Endometrium (tissue), 2 donors: ENCODE measurements at regions not wholly inside any gene's neighbourhood (a gene's known extent, or its start where the extent isn't known, plus 50 kb on each side); places are given as distances from the start of the nearest gene placed in this dataset.

Experiments used
- FAIRE-seq: peaks from 2 replicates; lab custom pipeline; 2012; peaks lifted over from hg19 to GRCh38; lab: Jason Lieb, UNC
- donor health status: control.
- donor health status: control.

DNA sequence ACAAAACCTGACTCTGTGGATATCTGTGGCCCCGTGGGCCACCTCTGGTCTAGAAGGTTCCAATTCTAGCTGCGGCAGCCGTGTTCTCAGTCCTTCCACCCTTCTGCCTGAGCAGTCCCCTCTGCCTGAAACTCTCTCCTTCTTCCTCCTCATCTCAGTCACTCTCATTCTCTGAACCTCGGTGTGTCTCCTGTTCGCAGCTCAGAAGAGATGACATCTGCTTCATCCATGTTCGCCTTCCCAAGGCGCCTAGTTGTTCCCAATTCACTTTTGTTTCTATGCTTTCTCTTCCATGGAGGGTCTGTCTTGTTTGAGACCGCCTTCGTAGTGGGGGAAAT, 95.5 kb downstream of the CEBPB start:
- FAIRE-seq, result no peak

GRCh38 chr20:50286609-50287008, 96.0 kb downstream of the CEBPB start:
- no peak for FAIRE-seq

- FAIRE-seq, result no peak
Measured at GRCh38 chr20:50287512-50287911, 96.9 kb downstream of the CEBPB start.

DNA sequence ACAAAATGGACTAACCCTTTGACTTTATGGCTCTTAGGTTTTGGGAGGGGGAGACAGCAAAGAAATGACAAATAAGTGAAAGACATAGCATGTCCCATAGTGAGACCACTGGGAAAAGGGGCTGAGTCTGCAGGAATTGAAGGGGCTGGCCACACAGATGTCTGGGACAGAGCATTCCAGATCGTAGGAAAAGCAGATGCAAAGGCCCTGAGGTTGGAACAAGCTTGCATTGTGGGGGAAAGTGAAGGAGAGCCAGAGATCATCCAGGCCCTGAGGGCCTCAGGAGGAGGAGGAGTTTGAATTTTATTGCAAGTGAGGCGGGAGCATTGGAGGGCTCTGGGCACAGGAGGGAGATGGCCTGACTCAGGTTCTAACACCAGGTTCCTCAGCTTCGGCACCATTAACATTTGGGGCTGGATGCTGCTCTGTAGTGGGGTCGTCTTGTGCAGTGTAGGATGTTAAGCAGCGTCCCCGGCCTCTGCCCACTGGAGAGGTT, 97.5 kb downstream of the CEBPB start:
- FAIRE-seq, result no peak

GRCh38 chr20:50289581-50289980, 99.0 kb downstream of the CEBPB start:
- FAIRE-seq, result no peak

GRCh38 chr20:50290112-50290511, 99.5 kb downstream of the CEBPB start:
- FAIRE-seq, result no peak

- FAIRE-seq, result no peak
Measured at GRCh38 chr20:50290808-50291207, 100.2 kb downstream of the CEBPB start.

DNA sequence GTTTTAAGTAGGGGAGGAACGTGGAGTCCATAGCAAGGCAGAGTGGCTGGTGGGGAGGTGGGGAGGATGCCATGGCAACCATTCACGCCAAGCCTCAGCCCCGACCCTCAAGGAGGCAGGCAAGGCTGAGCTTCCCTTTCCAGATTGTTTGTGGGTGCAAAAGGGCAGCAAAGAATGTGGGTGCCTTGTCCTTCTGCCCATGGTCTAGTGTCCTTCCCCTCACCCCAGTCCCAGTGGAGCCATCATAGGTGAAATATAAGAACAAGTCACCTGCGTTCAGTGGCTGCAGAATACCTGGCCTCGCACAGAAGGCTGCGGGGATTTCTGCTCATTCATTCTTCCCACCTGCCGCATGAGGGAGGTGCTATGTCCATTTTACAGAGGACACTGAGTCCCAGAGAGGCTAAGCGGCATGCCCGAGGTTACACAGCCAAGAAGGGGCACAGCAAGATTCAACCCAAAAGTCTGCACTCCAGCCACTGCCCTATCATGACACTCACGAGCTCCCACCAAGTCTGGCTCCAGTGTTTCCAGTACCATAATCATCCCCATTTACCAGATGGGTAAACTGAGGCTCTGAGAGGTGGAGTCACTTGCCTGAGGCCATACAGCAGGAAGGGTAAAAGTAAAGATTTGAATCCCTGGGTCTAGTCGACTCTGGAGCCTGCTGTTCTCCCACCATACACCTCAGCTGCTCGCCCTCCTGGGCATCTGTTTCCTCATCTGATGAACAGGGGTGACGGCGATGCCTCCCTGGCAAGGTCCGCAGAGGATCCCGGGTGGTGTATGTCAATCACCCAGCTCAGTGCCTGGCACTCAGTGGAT, 100.8 kb downstream of the CEBPB start:
- FAIRE-seq, result no peak

GRCh38 chr20:50292079-50292590, 101.5 kb downstream of the CEBPB start:
- no peak for FAIRE-seq

- no peak for FAIRE-seq
Measured at GRCh38 chr20:50292591-50293283, 102.1 kb downstream of the CEBPB start.

DNA sequence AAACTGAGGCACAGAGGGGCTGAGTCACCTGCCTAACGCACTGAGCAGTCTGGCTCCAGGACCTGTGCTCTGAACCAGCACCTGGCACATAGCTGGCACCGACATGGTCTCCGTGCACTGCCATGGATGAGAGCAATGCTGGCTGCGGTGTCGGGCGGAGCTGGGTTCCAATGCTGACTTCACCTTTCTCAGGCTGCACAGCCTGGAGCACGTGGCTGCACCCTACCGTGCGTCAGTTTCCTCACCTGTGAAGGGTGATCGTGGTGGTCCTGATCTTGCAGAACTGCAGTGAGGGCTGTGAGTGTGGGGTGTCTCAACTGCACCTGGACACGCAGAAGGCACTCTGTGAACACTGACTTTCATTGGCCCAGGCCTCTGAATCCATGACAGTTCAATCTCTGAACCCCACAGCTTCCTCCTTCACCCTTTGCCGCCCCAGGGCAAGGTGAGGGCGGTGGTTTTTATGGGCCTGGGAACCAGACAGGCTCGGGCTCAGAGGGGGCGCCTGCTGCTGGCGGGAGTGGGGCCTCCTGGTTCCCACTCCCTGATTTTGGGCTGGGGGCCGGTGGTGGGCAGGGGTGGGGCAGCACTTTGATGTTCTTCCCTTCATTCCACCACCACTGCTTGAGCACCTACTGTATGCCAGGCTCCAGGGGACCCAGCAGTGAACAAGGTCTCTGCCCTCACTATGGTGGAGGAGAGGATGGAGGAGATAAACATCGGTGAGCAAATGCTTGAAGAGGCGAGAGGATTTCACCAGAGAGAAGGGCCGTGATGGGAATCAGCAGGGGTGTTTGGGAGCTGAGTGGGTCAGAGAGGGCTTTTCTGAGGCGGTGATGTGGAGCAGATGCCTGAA, 102.9 kb downstream of the CEBPB start:
- no peak for FAIRE-seq

DNA sequence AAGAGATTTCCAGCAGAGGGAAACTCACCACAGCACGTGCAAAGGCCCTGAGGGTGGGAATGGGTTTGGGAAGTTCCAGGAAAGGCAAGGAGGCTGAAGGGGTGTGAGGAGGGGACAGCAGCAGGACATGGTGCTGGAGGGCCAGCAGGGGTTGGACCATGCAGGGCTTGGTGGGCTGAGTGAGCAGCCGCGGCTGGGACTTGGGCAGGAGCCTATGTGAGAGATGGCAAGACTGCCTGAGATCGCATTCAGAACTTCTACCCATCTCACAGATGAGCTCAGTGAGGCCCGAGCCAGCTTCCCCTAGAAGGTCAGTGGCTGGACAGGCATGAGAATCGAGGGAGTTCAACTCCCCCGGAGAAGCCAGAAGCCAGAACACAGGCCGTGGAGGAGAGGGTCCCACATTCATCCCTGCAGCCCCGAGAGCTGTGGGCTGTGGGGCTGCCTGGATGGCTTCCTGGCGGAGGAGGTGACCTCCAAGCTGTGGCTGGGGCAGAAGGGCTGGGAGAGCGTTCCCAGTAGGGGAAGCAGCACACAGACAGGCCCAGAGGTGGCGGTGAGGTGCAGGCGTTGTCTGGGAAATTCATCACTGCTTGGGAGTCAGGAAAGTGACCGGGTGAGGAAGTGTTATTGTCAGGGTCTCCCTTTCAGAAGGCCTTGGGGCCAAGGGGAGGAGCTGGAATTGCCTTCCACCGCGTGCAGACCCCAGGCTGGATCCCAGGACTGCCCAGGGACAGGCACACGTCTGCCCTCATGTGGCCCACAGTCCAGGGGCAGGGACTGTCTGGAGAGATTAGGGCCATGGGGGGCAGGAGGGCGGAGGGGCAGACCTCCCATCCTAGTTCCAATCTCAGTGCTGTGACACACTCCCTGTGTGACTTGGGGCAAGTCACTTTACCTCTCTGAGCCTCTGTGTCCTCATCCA, 103.8 kb downstream of the CEBPB start:
- FAIRE-seq, result no peak

GRCh38 chr20:50295345-50295744, 104.7 kb downstream of the CEBPB start:
- no peak for FAIRE-seq

- FAIRE-seq, result no peak
Measured at GRCh38 chr20:50295762-50296449, 105.3 kb downstream of the CEBPB start.

- no peak for FAIRE-seq
Measured at GRCh38 chr20:50296450-50297375, 106.1 kb downstream of the CEBPB start.

- no peak for FAIRE-seq
Measured at GRCh38 chr20:50297498-50298376, 107.1 kb downstream of the CEBPB start.

DNA sequence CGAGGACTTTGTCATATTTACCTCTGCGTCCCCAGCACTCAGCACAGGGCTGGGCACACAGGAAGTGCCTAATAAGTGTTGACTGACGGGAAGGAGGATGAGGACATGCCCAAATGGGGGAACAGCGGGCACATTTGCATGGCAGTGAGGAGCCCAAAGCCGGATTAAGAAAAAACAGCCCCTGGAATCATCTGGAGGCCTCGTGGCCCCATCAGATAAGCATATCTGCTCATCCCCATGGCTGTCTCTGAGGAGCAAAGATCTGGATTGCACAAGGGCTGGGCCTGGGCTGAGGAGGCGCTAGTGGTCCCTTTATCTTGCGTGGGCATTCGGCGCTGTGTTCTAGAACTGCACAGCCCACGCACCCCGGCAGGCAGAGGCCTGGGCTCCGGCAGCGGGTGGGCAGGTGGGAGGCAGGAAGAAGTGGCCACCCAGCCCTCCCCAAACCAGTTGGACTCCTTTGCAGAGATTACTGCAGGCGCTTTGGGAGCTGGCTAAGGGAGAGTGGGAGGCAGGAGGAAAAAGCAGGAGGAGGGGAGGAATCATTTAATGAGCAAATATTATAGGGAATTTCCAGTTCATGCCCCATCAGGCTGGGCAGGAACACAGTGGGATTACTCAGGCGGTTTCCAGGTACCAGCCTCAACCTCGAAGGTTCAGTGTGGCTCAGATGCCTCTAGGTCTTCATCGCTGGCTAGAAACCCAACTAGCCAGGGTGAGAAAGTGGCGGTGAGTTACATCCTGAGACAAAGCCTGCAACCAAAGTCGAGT, 108.1 kb downstream of the CEBPB start:
- FAIRE-seq, result no peak

DNA sequence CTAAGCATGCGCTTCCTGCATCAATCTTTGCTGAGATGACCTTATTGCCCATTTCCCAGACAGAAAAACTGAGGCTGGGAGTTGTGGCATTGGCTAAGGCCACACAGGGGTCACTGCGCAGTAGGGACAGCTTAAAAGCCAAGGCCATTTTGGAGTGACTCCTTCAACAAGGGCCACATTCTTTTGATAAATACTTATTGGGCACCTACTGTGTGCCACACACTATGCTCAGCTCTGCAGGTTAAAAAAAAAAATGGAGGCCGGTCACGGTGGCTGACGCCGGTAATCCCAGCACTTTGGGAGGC, 108.6 kb downstream of the CEBPB start:
- FAIRE-seq, result no peak
